HG03342 (cell line): ENCODE measurements at regions not wholly inside any gene's neighbourhood (a gene's known extent, or its start where the extent isn't known, plus 50 kb on each side); places are given as distances from the start of the nearest gene placed in this dataset.
"Not testable (repeated sequence)": the region's sequence is repeated elsewhere in the genome, so short reads cannot be mapped to it uniquely, and the experiment has no call there.

Source experiments
- ATAC-seq: cut with Tn5 transposase; IDR thresholded peaks from one replicate; pipeline ENCODE4 v1.9.1; 2021; ENCODE audit warnings: mild to moderate bottlenecking, moderate library complexity; ENCODE audit not compliant: unreplicated experiment

- ATAC-seq, result not testable (repeated sequence)
Observed at GRCh38 chr14:105653921-105654320, 127.5 kb downstream of the TMEM121 start.

GRCh38 chr14:105659255-105659654, 132.9 kb downstream of the TMEM121 start:
- ATAC-seq, result not testable (repeated sequence)

- ATAC-seq, result no peak
Observed at GRCh38 chr14:105659935-105660527, 133.6 kb downstream of the TMEM121 start.

GRCh38 chr14:105660816-105661531, 134.6 kb downstream of the TMEM121 start:
- ATAC-seq, result no peak

- ATAC-seq, result not testable (repeated sequence)
Observed at GRCh38 chr14:105662043-105662442, 135.7 kb downstream of the TMEM121 start.

- not testable (repeated sequence) for ATAC-seq
Observed at GRCh38 chr14:105662592-105662991, 136.2 kb downstream of the TMEM121 start.

GRCh38 chr14:105663323-105663722, 136.9 kb downstream of the TMEM121 start:
- not testable (repeated sequence) for ATAC-seq

GRCh38 chr14:105663818-105664596, 137.6 kb downstream of the TMEM121 start:
- not testable (repeated sequence) for ATAC-seq

GRCh38 chr14:105664691-105665090, 138.3 kb downstream of the TMEM121 start:
- no peak for ATAC-seq

- no peak for ATAC-seq
Observed at GRCh38 chr14:105665247-105665950, 139.0 kb downstream of the TMEM121 start.

- no peak for ATAC-seq
Observed at GRCh38 chr14:105665951-105666277, 139.5 kb downstream of the TMEM121 start.

- no peak for ATAC-seq
Observed at GRCh38 chr14:105666420-105666819, 140.0 kb downstream of the TMEM121 start.

- not testable (repeated sequence) for ATAC-seq
Observed at GRCh38 chr14:105666991-105667662, 140.7 kb downstream of the TMEM121 start.

- ATAC-seq, result not testable (repeated sequence)
Observed at GRCh38 chr14:105667663-105668020, 141.3 kb downstream of the TMEM121 start.

GRCh38 chr14:105668021-105668420, 141.6 kb downstream of the TMEM121 start:
- ATAC-seq, result not testable (repeated sequence)

GRCh38 chr14:105668471-105669230, 142.3 kb downstream of the TMEM121 start:
- not testable (repeated sequence) for ATAC-seq

- ATAC-seq, result not testable (repeated sequence)
Observed at GRCh38 chr14:105669231-105669610, 142.8 kb downstream of the TMEM121 start.

GRCh38 chr14:105669646-105670045, 143.3 kb downstream of the TMEM121 start:
- not testable (repeated sequence) for ATAC-seq

- ATAC-seq, result not testable (repeated sequence)
Observed at GRCh38 chr14:105672450-105673200, 146.2 kb downstream of the TMEM121 start.
